ENCODE measurements at regions not wholly inside any gene's neighbourhood (a gene's known extent, or its start where the extent isn't known, plus 50 kb on each side); places are given as distances from the start of the nearest gene placed in this dataset.

GRCh38 chr6:15826814-15827318 lies 164.0 kb upstream of the DTNBP1 start:
- TF ChIP-seq CTCF (IDR thresholded peaks at IDR 0.05; ENCODE audit: low read depth, low read length) (no peak), EZH2phosphoT487 (IDR thresholded peaks at IDR 0.05; ENCODE audit: low read depth) (no peak)
